HG03159 (cell line): ENCODE measurements at regions not wholly inside any gene's neighbourhood (a gene's known extent, or its start where the extent isn't known, plus 50 kb on each side); places are given as distances from the start of the nearest gene placed in this dataset.

Experiments used
- ATAC-seq: cut with Tn5 transposase; IDR thresholded peaks from one replicate; pipeline ENCODE4 v1.9.1; 2021; ENCODE audit warnings: mild to moderate bottlenecking, moderate library complexity; ENCODE audit not compliant: unreplicated experiment

- ATAC-seq = no peak
These were observed 182.5 kb upstream of the NXPH2 start for GRCh38 chr2:138962686-138963085.

GRCh38 chr2:138960191-138960590, 180.0 kb upstream of the NXPH2 start:
- no peak for ATAC-seq

- no peak for ATAC-seq
These were observed 178.8 kb upstream of the NXPH2 start for GRCh38 chr2:138959031-138959430.

GRCh38 chr2:138956116-138956515, 175.9 kb upstream of the NXPH2 start:
- no peak for ATAC-seq

GRCh38 chr2:138950486-138950885, 170.3 kb upstream of the NXPH2 start:
- ATAC-seq = no peak

- ATAC-seq = no peak
These were observed 169.3 kb upstream of the NXPH2 start for GRCh38 chr2:138949517-138949916.

GRCh38 chr2:138948070-138948539, 167.9 kb upstream of the NXPH2 start:
- ATAC-seq = peak; percentile 63

GRCh38 chr2:138943470-138943869, 163.3 kb upstream of the NXPH2 start:
- no peak for ATAC-seq

- no peak for ATAC-seq
These were observed 162.3 kb upstream of the NXPH2 start for GRCh38 chr2:138942466-138942865.

GRCh38 chr2:138931284-138932256, 151.4 kb upstream of the NXPH2 start:
- ATAC-seq = no peak

- ATAC-seq = no peak
These were observed 150.4 kb upstream of the NXPH2 start for GRCh38 chr2:138930571-138930970.

- no peak for ATAC-seq
These were observed 148.3 kb upstream of the NXPH2 start for GRCh38 chr2:138928374-138929021.

- no peak for ATAC-seq
These were observed 142.9 kb upstream of the NXPH2 start for GRCh38 chr2:138922973-138923563.

- ATAC-seq = no peak
These were observed 139.0 kb upstream of the NXPH2 start for GRCh38 chr2:138919120-138919747.

GRCh38 chr2:138910427-138910826, 130.2 kb upstream of the NXPH2 start:
- no peak for ATAC-seq

GRCh38 chr2:138906549-138906948, 126.4 kb upstream of the NXPH2 start:
- ATAC-seq = no peak

- no peak for ATAC-seq
These were observed 122.2 kb upstream of the NXPH2 start for GRCh38 chr2:138902239-138902871.

GRCh38 chr2:138901530-138901929, 121.3 kb upstream of the NXPH2 start:
- ATAC-seq = no peak

GRCh38 chr2:138898855-138899254, 118.7 kb upstream of the NXPH2 start:
- ATAC-seq = no peak

- ATAC-seq = no peak
These were observed 117.1 kb upstream of the NXPH2 start for GRCh38 chr2:138897274-138897673.

- ATAC-seq = no peak
These were observed 113.6 kb upstream of the NXPH2 start for GRCh38 chr2:138893746-138894145.
